Pancreas (tissue), 10 donors: ENCODE measurements at regions not wholly inside any gene's neighbourhood (a gene's known extent, or its start where the extent isn't known, plus 50 kb on each side); places are given as distances from the start of the nearest gene placed in this dataset.

Experiments used
- ATAC-seq, 4 donors: fragments of 200-7000 bp; cut with Tn5 transposase; one replicate each; pipeline versions ENCODE4 v1.8.0 to v1.9.1; 2020; ENCODE audit warnings: mild to moderate bottlenecking in 4 of 4, moderate library complexity in 4 of 4
- DNase-seq, 6 donors: peaks; one replicate each; pipeline ENCODE4 v3.0.0-alpha.2; 2020
- FAIRE-seq: peaks from 2 replicates; lab custom pipeline; 2012; peaks lifted over from hg19 to GRCh38; lab: Jason Lieb, UNC
- H3K27ac ChIP-seq, 4 donors: fragments of 200-600 bp; sonication (generic); 1 replicate in 3 of 4; 2 replicates in 1 of 4; pipeline versions ENCODE4 v1.5.0 to v1.8.0; 2020
- H3K27me3 ChIP-seq, 4 donors: fragments of 200-600 bp; one replicate each; pipeline ENCODE4 v1.8.0; 2021
- H3K36me3 ChIP-seq, 3 donors: fragments of 200-600 bp; sonication (generic) in 1 of 3; one replicate each; pipeline versions ENCODE4 v1.5.0 to v1.8.0; 2020 to 2021
- H3K4me1 ChIP-seq, 3 donors: fragments of 200-600 bp; one replicate each; pipeline ENCODE4 v1.8.0; 2021
- H3K4me3 ChIP-seq, 4 donors: fragments of 200-600 bp; sonication (generic) in 2 of 4; one replicate each; pipeline versions ENCODE4 v1.5.0 to v1.8.0; 2020 to 2021
- H3K9me3 ChIP-seq, 4 donors: fragments of 200-600 bp; one replicate each; pipeline ENCODE4 v1.8.0; 2021
- CTCF ChIP-seq, 4 donors: fragments of 200-600 bp; sonication (generic) in 3 of 4; IDR thresholded peaks; one replicate each; pipeline versions ENCODE4 v1.5.0 to v1.8.0; 2021; ENCODE audit warnings: antibody characterized with exemption in 4 of 4
- WGBS, 2 donors: extraction: QIAGEN DNeasy Blood & Tissue Kit; methylation state at CpG; one replicate each; pipeline ENCODE4 v1.1.7; 2013; 5-methylcytosine and 5-hydroxymethylcytosine counted together
- intact Hi-C, 3 donors: fragments of 100-400 bp; cut with DNase I; formaldehyde crosslinking; loops; one replicate each; pipeline versions ENCODE4 v1.11.1 to v1.14.2; 2022
- donor health status: healthy with polysubstance abuse.
- donor health status: DM: no; HTN: no; CAD: no; lungs with moderate emphysema.
- donor health status: DM: no; HTN: no; CAD: no.
- donor health status: control.
- donor health status: control.
- donor health status: Bipolar disorder and iron deficiency.
- donor health status: DM: yes; HTN: yes; CAD: no.
- donor health status: DM: no; HTN: no; CAD: no.
- donor health status: DM: no; HTN: no; CAD: no.
- donor health status: DM: yes; HTN: yes; CAD: no.

- FAIRE-seq (no peak), ATAC-seq (no peak), DNase-seq (no peak)
- intact Hi-C loops: no loop called here
- H3K36me3 ChIP-seq: no peaks in the 10 kb centered on the region
- 28 to 40% methylated on average over 1 of the region's 1 CpG for WGBS, 2 donors
- H3K4me1 ChIP-seq: no peaks in the 10 kb centered on the region
- H3K9me3 ChIP-seq: no peaks in the 10 kb centered on the region
- no peaks in the 10 kb centered on the region for H3K27me3 ChIP-seq
- H3K27ac ChIP-seq: no peak overlapping the region
- TF ChIP-seq CTCF (IDR thresholded peaks at IDR 0.05): no peak
- H3K4me3 ChIP-seq: no peak overlapping the region
Measured at GRCh38 chr10:53572799-53573198, 800.2 kb upstream of the MBL2 start.

GRCh38 chr10:53570221-53570620 lies 797.6 kb upstream of the MBL2 start:
- FAIRE-seq (no peak), DNase-seq (no peak), ATAC-seq (no peak)
- H3K36me3 ChIP-seq: no peaks in the 10 kb centered on the region
- no peak overlapping the region for H3K27ac ChIP-seq
- intact Hi-C loops: no loop called here
- TF ChIP-seq CTCF (IDR thresholded peaks at IDR 0.05): no peak
- H3K27me3 ChIP-seq: no peaks in the 10 kb centered on the region
- no peaks in the 10 kb centered on the region for H3K9me3 ChIP-seq
- H3K4me3 ChIP-seq: no peak overlapping the region
- no peaks in the 10 kb centered on the region for H3K4me1 ChIP-seq

GRCh38 chr10:53569455-53569854 lies 796.9 kb upstream of the MBL2 start:
- Histone ChIP-seq H3K9me3 (no peaks in the 10 kb centered on the region), H3K36me3 (no peaks in the 10 kb centered on the region), H3K4me3 (no peak overlapping the region), H3K4me1 (no peaks in the 10 kb centered on the region), H3K27me3 (no peaks in the 10 kb centered on the region), H3K27ac (no peak overlapping the region)
- no peak for TF ChIP-seq CTCF (IDR thresholded peaks at IDR 0.05)
- FAIRE-seq (no peak), ATAC-seq (no peak), DNase-seq (no peak)
- intact Hi-C loops: no loop called here
- 61 to 67% methylated on average over 3 of the region's 3 CpGs for WGBS, 2 donors

- Histone ChIP-seq H3K9me3 (no peaks in the 10 kb centered on the region), H3K27ac (no peak overlapping the region), H3K27me3 (no peaks in the 10 kb centered on the region), H3K36me3 (no peaks in the 10 kb centered on the region), H3K4me3 (no peak overlapping the region), H3K4me1 (no peaks in the 10 kb centered on the region)
- intact Hi-C loops: no loop called here
- 88 to 90% methylated on average over 1 of the region's 1 CpG for WGBS, 2 donors
- ATAC-seq: no peak
- no peak for FAIRE-seq
- no peak for DNase-seq
- no peak for TF ChIP-seq CTCF (IDR thresholded peaks at IDR 0.05)
Measured at GRCh38 chr10:53548664-53549063, 776.1 kb upstream of the MBL2 start.

- Histone ChIP-seq H3K27me3 (no peaks in the 10 kb centered on the region), H3K36me3 (no peaks in the 10 kb centered on the region), H3K9me3 (no peaks in the 10 kb centered on the region), H3K27ac (no peak overlapping the region), H3K4me3 (no peak overlapping the region), H3K4me1 (no peaks in the 10 kb centered on the region)
- DNase-seq (no peak), FAIRE-seq (no peak), ATAC-seq (no peak)
- intact Hi-C loops: no loop called here
- TF ChIP-seq CTCF (IDR thresholded peaks at IDR 0.05): no peak
- 73 to 91% methylated on average over 1 of the region's 1 CpG for whole genome bisulfite sequencing, 2 donors
Measured at GRCh38 chr10:53547364-53547763, 774.8 kb upstream of the MBL2 start.
